ENCODE measurements at regions not wholly inside any gene's neighbourhood (a gene's known extent, or its start where the extent isn't known, plus 50 kb on each side); places are given as distances from the start of the nearest gene placed in this dataset.
"Not testable (repeated sequence)": the region's sequence is repeated elsewhere in the genome, so short reads cannot be mapped to it uniquely, and the experiment has no call there.

GRCh38 chr9:81427870-81428269 lies 261.5 kb downstream of the TLE1 start:
- H3K27me3 ChIP-seq (ENCODE audit: insufficient read depth in 3 of 3, low read length in 2 of 3): no peaks in the 10 kb centered on the region
- no peak for TF ChIP-seq CTCF (IDR thresholded peaks at IDR 0.05)
- no peak for ATAC-seq
- no peak for DNase-seq
- no peak overlapping the region for H3K27ac ChIP-seq
- peaks cover 22% of the 10 kb centered on the region for H3K9me3 ChIP-seq
- no peaks in the 10 kb centered on the region for H3K36me3 ChIP-seq (ENCODE audit: insufficient read depth in 1 of 2, low read depth in 1 of 2)
- WGBS, 3 donors: 94 to 100% (median 96%) methylated on average over 1 of the region's 1 CpG
- H3K4me3 ChIP-seq: no peak overlapping the region
- intact Hi-C loops (cut with DNase I): no loop called here
- no peaks in the 10 kb centered on the region for H3K4me1 ChIP-seq

GRCh38 chr9:81424431-81424830 lies 264.9 kb downstream of the TLE1 start:
- no peak for ATAC-seq
- no peaks in the 10 kb centered on the region for H3K36me3 ChIP-seq (ENCODE audit: insufficient read depth in 1 of 2, low read depth in 1 of 2)
- intact Hi-C loops (cut with DNase I): loop anchor here in 1 of 2 donors (5.0 kb wide), 1 partner anchor 38 kb away; no protein-coding TSS in a partner anchor

GRCh38 chr9:81423589-81424326 lies 265.6 kb downstream of the TLE1 start:
- no peak for ATAC-seq
- intact Hi-C loops (cut with DNase I): loop anchor here in 1 of 2 donors (5.0 kb wide), 1 partner anchor 39 kb away; no protein-coding TSS in a partner anchor
- no peak for TF ChIP-seq CTCF (IDR thresholded peaks at IDR 0.05)

More at GRCh38 chr9:81424431-81424830, 264.9 kb downstream of the TLE1 start:
- H3K4me3 ChIP-seq: no peak overlapping the region
- WGBS, 3 donors: 4 to 22% (median 16%) methylated on average over 1 of the region's 1 CpG
- no peaks in the 10 kb centered on the region for H3K27me3 ChIP-seq (ENCODE audit: insufficient read depth in 3 of 3, low read length in 2 of 3)
- DNase-seq: no peak
- peaks cover 22% of the 10 kb centered on the region for H3K9me3 ChIP-seq
- H3K4me1 ChIP-seq: no peaks in the 10 kb centered on the region
- TF ChIP-seq CTCF (IDR thresholded peaks at IDR 0.05): no peak
- H3K27ac ChIP-seq: no peak overlapping the region

GRCh38 chr9:81421090-81421489 lies 268.3 kb downstream of the TLE1 start:
- H3K9me3 ChIP-seq; H3K4me3 ChIP-seq; H3K27me3 ChIP-seq (ENCODE audit: insufficient read depth in 3 of 3, low read length in 2 of 3); ATAC-seq; H3K36me3 ChIP-seq (ENCODE audit: insufficient read depth in 1 of 2, low read depth in 1 of 2); DNase-seq; H3K27ac ChIP-seq: not testable (repeated sequence)
- intact Hi-C loops (cut with DNase I): loop anchor here in 1 of 2 donors (5.0 kb wide), 1 partner anchor 41 kb away; no protein-coding TSS in a partner anchor
- 90 to 91% (median 91%) methylated on average over 3 of the region's 3 CpGs for WGBS, 3 donors
- H3K4me1 ChIP-seq: peaks cover 11% of the 10 kb centered on the region

More at GRCh38 chr9:81423589-81424326, 265.6 kb downstream of the TLE1 start:
- no peaks in the 10 kb centered on the region for H3K27me3 ChIP-seq (ENCODE audit: insufficient read depth in 3 of 3, low read length in 2 of 3)
- no peak overlapping the region for H3K4me3 ChIP-seq
- no peak for DNase-seq
- no peaks in the 10 kb centered on the region for H3K36me3 ChIP-seq (ENCODE audit: insufficient read depth in 1 of 2, low read depth in 1 of 2)
- H3K27ac ChIP-seq: no peak overlapping the region
- H3K4me1 ChIP-seq: no peaks in the 10 kb centered on the region
- H3K9me3 ChIP-seq: peaks cover 16% of the 10 kb centered on the region

- intact Hi-C loops (cut with DNase I): loop anchor here in 1 of 2 donors (5.0 kb wide), 1 partner anchor 42 kb away; no protein-coding TSS in a partner anchor
- H3K4me1 ChIP-seq: peaks cover 15% of the 10 kb centered on the region
- H3K27ac ChIP-seq: no peak overlapping the region
- DNase-seq (no peak), ATAC-seq (no peak)
- TF ChIP-seq CTCF (IDR thresholded peaks at IDR 0.05): no peak
- H3K4me3 ChIP-seq: no peak overlapping the region
- WGBS, 3 donors: 94 to 100% (median 96%) methylated on average over 1 of the region's 1 CpG
- no peaks in the 10 kb centered on the region for H3K36me3 ChIP-seq (ENCODE audit: insufficient read depth in 1 of 2, low read depth in 1 of 2)
- no peaks in the 10 kb centered on the region for H3K27me3 ChIP-seq (ENCODE audit: insufficient read depth in 3 of 3, low read length in 2 of 3)
- no peaks in the 10 kb centered on the region for H3K9me3 ChIP-seq
Measured at GRCh38 chr9:81420024-81420423, 269.3 kb downstream of the TLE1 start.
